T47D (cell line): ENCODE measurements at regions not wholly inside any gene's neighbourhood (a gene's known extent, or its start where the extent isn't known, plus 50 kb on each side); places are given as distances from the start of the nearest gene placed in this dataset.
"Not testable (repeated sequence)": the region's sequence is repeated elsewhere in the genome, so short reads cannot be mapped to it uniquely, and the experiment has no call there.

ENCODE experiments used
- DNase-seq, 2 experiments: peaks; one replicate each; pipeline versions ENCODE4 v3.0.0 to v3.0.0-alpha.2; 2011 to 2012; ENCODE audit warnings: low read depth in 1 of 2, low spot score in 1 of 2
- JUND ChIP-seq: IDR thresholded peaks from 2 replicates; pipeline ENCODE4 v1.6.1; 2012; ENCODE audit warnings: low read depth
- in situ Hi-C: cut with HindIII; loops from 2 replicates; pipeline ENCODE4 v1.10.0; 2016; ENCODE audit warnings: low sequenced_read_pairs, low pct_unique_long_range_greater_than_20kb

DNA sequence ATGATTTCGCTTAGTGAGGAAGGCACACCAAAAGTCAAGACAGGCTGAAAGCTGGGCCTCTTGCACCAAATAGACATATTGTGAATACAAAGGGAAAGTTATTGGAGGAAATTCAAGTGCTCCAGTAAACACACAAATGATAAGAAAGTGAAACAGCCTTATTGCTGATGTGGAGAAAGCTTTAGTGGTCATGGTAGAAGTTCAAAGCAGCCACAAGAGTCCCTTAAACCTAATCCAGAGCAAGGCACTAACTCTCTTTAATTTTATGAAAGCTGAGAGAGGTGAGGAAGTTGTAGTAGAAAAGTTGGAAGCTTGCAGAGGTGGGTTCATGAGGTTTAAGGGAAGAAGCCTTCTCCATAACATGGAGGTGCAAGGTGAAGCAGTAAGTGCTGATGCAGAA is 988.3 kb downstream of the VRK1 start:
- DNase-seq, result no peak
- TF ChIP-seq JUND, result no peak
- in situ Hi-C loops, result no loop called here

- DNase-seq, result no peak
- TF ChIP-seq JUND, result no peak
- in situ Hi-C loops, result no loop called here
These were observed 991.2 kb downstream of the VRK1 start for GRCh38 chr14:97788364-97788763.

DNA sequence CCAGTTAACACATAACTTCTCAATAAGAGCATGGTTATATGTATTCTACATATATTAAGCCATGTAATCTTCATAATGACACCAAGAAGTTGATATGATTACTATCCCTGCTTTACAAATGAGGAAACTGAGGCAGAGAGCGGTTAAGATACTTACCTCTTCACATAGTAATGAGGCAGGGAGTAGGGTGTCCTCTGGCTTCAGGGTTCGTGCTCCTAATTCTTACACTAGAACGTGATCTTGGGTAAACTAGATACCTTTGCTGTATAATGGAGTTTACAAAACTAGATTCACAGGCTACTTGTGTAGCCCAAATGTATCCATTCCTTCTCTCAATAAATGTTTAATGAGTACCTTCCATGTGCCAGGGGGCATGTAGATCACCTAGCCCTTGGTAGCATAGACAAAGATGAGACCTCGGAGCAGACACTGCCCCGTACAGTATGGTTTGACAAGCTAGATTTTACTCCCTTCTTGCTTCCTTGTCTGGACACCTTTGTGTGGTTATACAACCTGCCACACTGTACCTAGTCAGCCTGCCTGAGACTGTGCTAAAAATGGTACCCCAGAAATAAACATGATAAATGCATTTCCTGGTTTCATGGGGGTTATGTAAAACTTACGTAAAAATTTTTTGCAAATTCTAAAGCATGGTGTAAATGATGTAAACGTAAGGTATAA is 991.8 kb downstream of the VRK1 start:
- in situ Hi-C loops, result no loop called here
- no peak for DNase-seq
- TF ChIP-seq JUND, result no peak

GRCh38 chr14:97791072-97791471 is 993.9 kb downstream of the VRK1 start:
- no peak for TF ChIP-seq JUND
- in situ Hi-C loops, result no loop called here

GRCh38 chr14:97791906-97792305 is 994.7 kb downstream of the VRK1 start:
- in situ Hi-C loops, result no loop called here
- peak in 1 of 2 experiments; percentile 83 for DNase-seq
- TF ChIP-seq JUND, result no peak

More at GRCh38 chr14:97791072-97791471, 993.9 kb downstream of the VRK1 start:
- DNase-seq, result no peak

DNA sequence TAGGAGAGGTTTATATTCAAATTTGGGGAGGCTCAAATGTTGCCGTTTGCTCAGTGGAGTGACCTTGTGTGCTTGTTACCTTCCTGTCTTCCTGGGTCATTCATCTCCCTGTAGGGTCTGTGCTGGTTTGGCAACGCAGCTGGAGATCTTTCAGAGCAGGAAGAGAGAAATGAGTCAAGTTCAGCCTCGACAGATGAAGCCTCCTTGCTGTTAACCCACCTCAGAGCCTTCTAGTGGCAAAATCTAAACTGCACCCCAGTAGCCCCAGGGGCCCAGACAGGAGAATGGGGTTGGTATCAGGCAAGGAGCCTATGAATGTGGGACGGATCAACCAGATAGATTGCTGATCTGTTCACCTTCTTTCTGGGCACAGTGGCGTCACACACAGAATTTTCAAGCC is 999.3 kb downstream of the VRK1 start:
- in situ Hi-C loops, result no loop called here
- DNase-seq, result no peak
- TF ChIP-seq JUND, result no peak

- DNase-seq, result no peak
- in situ Hi-C loops, result no loop called here
- TF ChIP-seq JUND, result no peak
These were observed 1001.0 kb downstream of the VRK1 start for GRCh38 chr14:97798176-97798575.

- no peak for DNase-seq
- TF ChIP-seq JUND, result no peak
- in situ Hi-C loops, result no loop called here
These were observed 1005.5 kb downstream of the VRK1 start for GRCh38 chr14:97802430-97803373.

DNA sequence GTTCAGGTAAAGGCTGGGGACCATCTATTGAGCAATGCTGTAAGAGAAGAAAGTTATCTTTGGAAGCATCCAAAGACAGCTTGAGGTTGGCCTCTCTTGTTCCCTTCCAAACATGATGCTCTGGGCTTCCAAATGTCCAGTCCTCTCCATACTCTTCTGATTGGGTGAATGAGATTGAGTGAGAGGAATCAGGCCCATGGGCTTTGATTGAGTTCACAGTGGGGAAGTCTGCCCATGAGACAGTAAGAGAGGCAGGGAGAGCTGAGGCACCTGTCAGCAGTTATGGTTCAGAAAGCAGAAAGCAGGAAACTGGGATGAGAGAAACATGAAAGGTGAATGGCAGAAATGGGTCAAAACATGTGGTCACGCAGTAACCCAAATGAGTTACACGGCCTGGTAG is 1006.9 kb downstream of the VRK1 start:
- TF ChIP-seq JUND, result no peak
- DNase-seq, result no peak
- in situ Hi-C loops, result no loop called here

- in situ Hi-C loops, result no loop called here
- TF ChIP-seq JUND, result no peak
- DNase-seq, result no peak
These were observed 1009.7 kb downstream of the VRK1 start for GRCh38 chr14:97806891-97807290.

- in situ Hi-C loops, DNase-seq: not testable (repeated sequence)
These were observed 1011.4 kb downstream of the VRK1 start for GRCh38 chr14:97808541-97808940.

DNA sequence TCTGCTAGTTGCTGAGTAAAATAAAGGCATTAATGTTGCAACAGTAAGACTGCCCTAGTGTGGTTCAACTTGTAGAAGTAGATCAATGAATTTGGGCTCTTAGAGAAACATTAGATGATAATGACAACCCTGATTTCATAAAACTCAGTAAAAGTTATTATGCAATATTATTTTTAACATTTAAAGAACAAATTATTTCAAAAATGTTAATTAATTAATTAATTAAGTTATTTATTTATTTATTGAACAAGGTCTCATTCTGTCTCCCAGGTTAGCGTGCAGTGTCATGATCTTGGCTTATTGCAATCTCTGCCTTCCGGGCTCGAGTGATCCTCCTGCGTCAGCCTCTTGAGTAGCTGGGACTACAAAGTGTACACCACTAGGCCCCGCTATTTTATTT is 1016.4 kb downstream of the VRK1 start:
- in situ Hi-C loops, result no loop called here

GRCh38 chr14:97820781-97821180 is 1023.6 kb downstream of the VRK1 start:
- no peak for TF ChIP-seq JUND
- in situ Hi-C loops, result no loop called here
- DNase-seq, result no peak

More for the DNA sequence above, 1016.4 kb downstream of the VRK1 start:
- TF ChIP-seq JUND, result no peak
- no peak for DNase-seq
